Cardiac fibroblast (primary cell): ENCODE measurements at regions not wholly inside any gene's neighbourhood (a gene's known extent, or its start where the extent isn't known, plus 50 kb on each side); places are given as distances from the start of the nearest gene placed in this dataset.

Experiments
- DNase-seq, 2 donors: peaks; one replicate each; pipeline versions ENCODE4 v3.0.0 to v3.0.0-alpha.2; 2010; ENCODE audit warnings: low read depth in 2 of 2
- H3K4me3 ChIP-seq, 2 donors: replicated peaks in 1 of 2; 1 replicate in 1 of 2; 2 replicates in 1 of 2; pipeline ENCODE4 v1.5.1; 2011; ENCODE audit warnings: low read depth in 2 of 2, low read length in 2 of 2, mild to moderate bottlenecking in 2 of 2, moderate library complexity in 1 of 2
- TF ChIP-seq, protein P1 (sequence below): IDR thresholded peaks from one replicate; pipeline ENCODE4 v1.5.1; 2011; ENCODE audit warnings: low read depth, mild to moderate bottlenecking, low read length, inconsistent platforms

DNA sequence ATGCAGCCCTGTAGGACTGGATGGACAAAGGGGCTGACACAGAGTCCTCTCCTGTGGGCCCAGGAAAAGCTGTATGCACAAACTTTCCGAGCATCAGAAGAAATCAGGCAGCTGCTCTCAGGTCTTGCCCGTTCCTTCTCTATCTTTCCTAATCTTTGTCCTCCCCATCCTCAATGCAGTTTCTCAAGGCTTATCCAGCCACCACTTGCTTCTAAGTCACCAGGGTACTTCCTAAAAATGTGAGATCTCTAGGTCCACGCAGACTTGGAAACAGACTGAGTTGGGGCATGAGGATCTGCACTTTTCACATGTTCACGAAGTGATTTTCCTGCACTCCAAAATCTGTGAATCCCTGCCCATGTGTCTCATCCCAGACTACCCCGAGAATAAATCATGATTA lies 394.5 kb upstream of the SLC35B3 start:
- TF ChIP-seq, protein P1, sequence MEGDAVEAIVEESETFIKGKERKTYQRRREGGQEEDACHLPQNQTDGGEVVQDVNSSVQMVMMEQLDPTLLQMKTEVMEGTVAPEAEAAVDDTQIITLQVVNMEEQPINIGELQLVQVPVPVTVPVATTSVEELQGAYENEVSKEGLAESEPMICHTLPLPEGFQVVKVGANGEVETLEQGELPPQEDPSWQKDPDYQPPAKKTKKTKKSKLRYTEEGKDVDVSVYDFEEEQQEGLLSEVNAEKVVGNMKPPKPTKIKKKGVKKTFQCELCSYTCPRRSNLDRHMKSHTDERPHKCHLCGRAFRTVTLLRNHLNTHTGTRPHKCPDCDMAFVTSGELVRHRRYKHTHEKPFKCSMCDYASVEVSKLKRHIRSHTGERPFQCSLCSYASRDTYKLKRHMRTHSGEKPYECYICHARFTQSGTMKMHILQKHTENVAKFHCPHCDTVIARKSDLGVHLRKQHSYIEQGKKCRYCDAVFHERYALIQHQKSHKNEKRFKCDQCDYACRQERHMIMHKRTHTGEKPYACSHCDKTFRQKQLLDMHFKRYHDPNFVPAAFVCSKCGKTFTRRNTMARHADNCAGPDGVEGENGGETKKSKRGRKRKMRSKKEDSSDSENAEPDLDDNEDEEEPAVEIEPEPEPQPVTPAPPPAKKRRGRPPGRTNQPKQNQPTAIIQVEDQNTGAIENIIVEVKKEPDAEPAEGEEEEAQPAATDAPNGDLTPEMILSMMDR: no peak
- H3K4me3 ChIP-seq: no peak overlapping the region

DNA sequence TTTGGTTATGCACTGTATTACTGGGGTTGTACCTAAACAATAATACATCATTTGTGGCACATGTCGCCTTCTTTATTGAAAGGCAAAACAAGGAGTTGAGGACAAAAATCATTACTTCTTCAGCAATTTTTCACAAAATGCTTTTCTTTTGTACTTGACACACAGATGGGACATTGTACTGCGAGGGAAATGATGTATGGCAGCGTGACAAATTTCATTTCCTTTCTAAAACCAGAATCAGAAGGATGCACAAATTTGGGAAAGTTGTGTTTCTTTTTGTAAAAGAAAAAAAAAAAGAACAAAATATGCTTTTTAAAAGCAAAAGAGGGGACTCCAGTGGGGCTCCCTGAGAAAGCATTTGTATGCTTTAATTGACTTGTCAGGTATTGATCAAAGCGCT lies 394.0 kb upstream of the SLC35B3 start:
- TF ChIP-seq, protein P1: no peak
- no peak for DNase-seq
- H3K4me3 ChIP-seq: no peak overlapping the region

More for the DNA sequence above, 394.5 kb upstream of the SLC35B3 start:
- no peak for DNase-seq

DNA sequence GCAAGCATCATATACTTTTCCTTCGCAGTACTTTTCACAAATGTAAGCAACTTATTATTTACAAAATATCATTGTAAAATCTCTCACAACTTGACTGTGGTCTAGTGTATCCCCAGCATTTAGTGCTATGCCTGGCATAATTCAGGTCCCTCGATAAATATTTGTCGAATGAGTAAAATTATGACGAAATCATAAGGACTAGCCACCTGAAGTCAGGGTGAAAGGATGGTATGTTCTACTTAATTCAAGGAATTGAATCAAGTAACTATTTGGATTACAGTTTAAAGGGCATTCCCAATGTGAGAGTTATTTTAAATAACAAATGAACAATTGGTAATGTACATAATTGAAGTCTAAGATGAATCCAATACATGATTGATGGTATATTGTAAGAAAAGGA lies 393.0 kb upstream of the SLC35B3 start:
- no peak for DNase-seq
- TF ChIP-seq, protein P1: no peak
- no peak overlapping the region for H3K4me3 ChIP-seq

DNA sequence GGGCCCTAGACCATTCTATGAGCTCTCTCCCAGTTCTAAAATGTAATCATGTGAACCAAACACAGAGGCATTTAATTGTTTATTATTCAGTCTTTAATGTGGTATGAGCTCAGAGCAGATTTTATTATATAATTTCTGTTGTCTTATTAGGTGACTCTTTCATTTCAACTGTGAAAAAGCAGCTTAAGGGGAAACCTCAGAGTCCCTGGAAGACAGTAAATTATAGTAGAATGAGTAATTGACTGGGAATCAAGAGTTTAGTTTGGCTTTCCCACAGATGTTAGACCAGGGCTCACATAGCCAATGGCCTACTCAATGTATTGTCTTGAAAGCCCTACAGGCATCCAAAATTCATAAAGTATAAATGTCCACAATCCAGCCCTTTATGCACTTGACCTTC lies 390.4 kb upstream of the SLC35B3 start:
- DNase-seq: no peak
- H3K4me3 ChIP-seq: no peak overlapping the region
- TF ChIP-seq, protein P1: no peak

DNA sequence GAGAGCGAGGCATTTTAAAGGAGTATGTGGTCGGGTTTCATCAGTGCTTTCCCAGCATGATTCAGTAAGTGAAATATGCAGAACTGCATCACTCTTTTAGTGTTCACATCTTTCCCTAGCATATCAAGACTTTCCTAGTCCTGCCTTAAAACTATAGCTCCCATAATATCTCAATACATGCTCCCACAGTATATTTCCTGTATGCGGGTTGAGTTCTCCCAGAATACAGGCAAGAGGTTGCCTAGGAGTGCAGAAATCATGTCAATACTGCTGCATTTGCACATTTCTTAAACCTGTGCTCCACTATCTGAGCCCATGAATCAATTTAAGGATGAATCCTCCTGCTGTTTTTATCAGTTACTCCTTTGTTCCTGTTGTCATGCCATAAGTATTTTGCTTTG lies 386.6 kb upstream of the SLC35B3 start:
- peak in 1 of 2 donors; percentile 0 for DNase-seq
- TF ChIP-seq, protein P1: no peak
- H3K4me3 ChIP-seq: no peak overlapping the region

DNA sequence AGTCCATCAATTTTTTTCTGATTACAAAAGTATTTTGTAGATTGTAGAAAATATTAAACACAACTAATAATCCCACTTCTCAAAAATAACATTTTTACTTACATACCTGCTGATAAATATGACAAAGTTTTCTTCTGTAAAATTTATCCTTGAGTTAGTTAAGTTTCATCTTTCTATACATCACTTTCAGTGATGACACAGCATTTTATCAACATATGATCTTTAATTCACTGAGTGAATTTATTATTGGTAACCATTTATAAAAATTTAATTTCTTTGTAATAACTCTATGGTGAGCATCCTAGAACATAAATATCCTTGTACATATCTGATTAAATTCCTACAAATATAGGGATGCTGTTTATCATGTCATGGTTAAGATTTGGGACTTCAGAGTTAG lies 385.0 kb upstream of the SLC35B3 start:
- H3K4me3 ChIP-seq: no peak overlapping the region
- TF ChIP-seq, protein P1: no peak
- DNase-seq: no peak

DNA sequence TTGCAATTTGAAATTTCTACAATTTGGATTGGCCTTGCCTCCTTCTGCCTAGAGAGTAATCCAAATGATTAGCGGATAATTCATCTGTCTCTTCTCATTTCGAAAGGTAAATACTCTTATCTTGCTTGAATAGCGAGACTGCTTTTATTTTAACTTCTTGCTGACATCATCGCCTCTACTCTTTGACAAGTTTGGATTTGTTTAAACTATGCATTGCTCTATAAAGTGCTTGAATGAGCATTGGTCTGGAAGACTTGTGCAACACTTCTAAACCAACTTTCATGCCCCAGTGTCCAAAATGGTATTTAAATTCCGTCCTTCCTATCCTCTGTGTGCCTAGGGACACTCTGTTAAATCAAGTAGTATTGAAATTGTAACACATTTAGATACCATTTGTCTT lies 384.1 kb upstream of the SLC35B3 start:
- TF ChIP-seq, protein P1: no peak
- no peak for DNase-seq

More for the DNA sequence above, 384.1 kb upstream of the SLC35B3 start:
- H3K4me3 ChIP-seq: no peak overlapping the region
